GM20000 (cell line): ENCODE measurements at regions not wholly inside any gene's neighbourhood (a gene's known extent, or its start where the extent isn't known, plus 50 kb on each side); places are given as distances from the start of the nearest gene placed in this dataset.

Source experiments
- DNase-seq: peaks from one replicate; pipeline ENCODE4 v3.0.0; 2012; ENCODE audit warnings: low spot score
- CTCF ChIP-seq: IDR thresholded peaks from 2 replicates; pipeline ENCODE4 v1.5.1; 2012; ENCODE audit warnings: mild to moderate bottlenecking, control low read depth; ENCODE audit errors: extremely low read depth, missing control alignments

- no peak for DNase-seq
- TF ChIP-seq CTCF = no peak
Measured at GRCh38 chr2:105635564-105635963, 109.1 kb upstream of the NCK2 start.

- TF ChIP-seq CTCF = no peak
- DNase-seq = no peak
Measured at GRCh38 chr2:105634198-105634597, 110.5 kb upstream of the NCK2 start.

GRCh38 chr2:105631922-105632321 lies 112.8 kb upstream of the NCK2 start:
- no peak for DNase-seq
- TF ChIP-seq CTCF = no peak

- no peak for TF ChIP-seq CTCF
- DNase-seq = no peak
Measured at GRCh38 chr2:105631011-105631410, 113.7 kb upstream of the NCK2 start.

GRCh38 chr2:105629634-105630033 lies 115.1 kb upstream of the NCK2 start:
- no peak for TF ChIP-seq CTCF
- no peak for DNase-seq

- DNase-seq = no peak
- TF ChIP-seq CTCF = no peak
Measured at GRCh38 chr2:105627534-105627933, 117.2 kb upstream of the NCK2 start.

- DNase-seq = no peak
- no peak for TF ChIP-seq CTCF
Measured at GRCh38 chr2:105626966-105627340, 117.8 kb upstream of the NCK2 start.
